K562 (cell line): ENCODE measurements at regions not wholly inside any gene's neighbourhood (a gene's known extent, or its start where the extent isn't known, plus 50 kb on each side); places are given as distances from the start of the nearest gene placed in this dataset.

Experiments
- ATAC-seq: fragments of 200-7000 bp; cut with Tn5 transposase; 3 replicates; pipeline ENCODE4 v1.9.1; 2020; ENCODE audit warnings: moderate library complexity
- BruUV-seq: library from RNA; stranded (reverse); fragments of 400-500 nt; replicated peaks from 2 replicates; lab custom pipeline; 2021; lab: Mats Ljungman, UMichigan
- CTCF ChIA-PET: fragments of 300-600 bp; formaldehyde crosslinking; extraction: SDS; loops from one replicate; lab custom pipeline; 2021; ENCODE audit warnings: low intra/inter-chr PET ratio; lab: Yijun Ruan, JAX
- POLR2A ChIA-PET: fragments of 300-600, 350-650 bp; sonication (Branson Sonifier 250); formaldehyde crosslinking; extraction: SDS; loops from one replicate; lab custom pipeline; 2021; ENCODE audit warnings: antibody characterized with exemption, inconsistent platforms; lab: Yijun Ruan, JAX
- DNase-seq, 4 experiments: peaks; one replicate each; pipeline versions ENCODE4 v3.0.0 to v3.0.0-alpha.2; 2011 to 2018; ENCODE audit warnings: low spot score in 3 of 4, mixed read lengths in 3 of 4; ENCODE audit errors: extremely low read depth in 1 of 4
- FAIRE-seq: peaks from 2 replicates; lab custom pipeline; 2011; peaks lifted over from hg19 to GRCh38; lab: Jason Lieb, UNC
- H2AFZ ChIP-seq: 2 replicates; pipeline ENCODE4 v1.6.0; 2011; ENCODE audit warnings: low read depth, low read length, control low read depth, inconsistent platforms
- H3K27ac ChIP-seq: fragments of 200-600 bp; 3 replicates; pipeline ENCODE4 v1.8.0; 2011; ENCODE audit warnings: low read depth, mild to moderate bottlenecking, control low read depth, inconsistent platforms, low read length, moderate library complexity, mixed read lengths; ENCODE audit errors: extremely low read depth
- H3K27me3 ChIP-seq, 2 experiments: fragments of 300-600 bp in 1 of 2; 2 replicates in 1 of 2; 3 replicates in 1 of 2; pipeline versions ENCODE4 v1.6.0 to v1.8.0; 2011; ENCODE audit warnings: inconsistent platforms in 2 of 2, low read length in 2 of 2, mild to moderate bottlenecking in 1 of 2, mixed read lengths in 1 of 2, moderate library complexity in 1 of 2; ENCODE audit not compliant: control insufficient read depth in 2 of 2, insufficient read depth in 2 of 2
- H3K36me3 ChIP-seq: fragments of 300-600 bp; 3 replicates; pipeline ENCODE4 v1.8.0; 2011; ENCODE audit warnings: mild to moderate bottlenecking, low read length, inconsistent platforms; ENCODE audit not compliant: control insufficient read depth, insufficient read depth
- H3K4me1 ChIP-seq, 2 experiments: fragments of 200-600 bp in 1 of 2; replicated peaks in 1 of 2; 2 replicates in 1 of 2; 3 replicates in 1 of 2; pipeline versions ENCODE4 v1.5.1 to v1.8.0; 2011; ENCODE audit warnings: inconsistent platforms in 2 of 2, low read length in 2 of 2, mild to moderate bottlenecking in 1 of 2, mixed read lengths in 1 of 2, moderate library complexity in 1 of 2; ENCODE audit not compliant: control insufficient read depth in 2 of 2, insufficient read depth in 2 of 2
- H3K4me2 ChIP-seq: 2 replicates; pipeline ENCODE4 v1.6.1; 2011; ENCODE audit warnings: low read length, control low read depth, inconsistent platforms, mixed read lengths; ENCODE audit not compliant: insufficient read depth
- H3K4me3 ChIP-seq: fragments of 200-600 bp; sonication (generic), shearing (Covaris generic); 2 replicates; pipeline ENCODE4 v1.5.1; 2016; ENCODE audit warnings: control low read depth, inconsistent platforms
- H3K79me2 ChIP-seq: fragments of 200-600 bp; 3 replicates; pipeline ENCODE4 v1.8.0; 2011; ENCODE audit warnings: low read length, inconsistent platforms; ENCODE audit not compliant: control insufficient read depth, insufficient read depth
- H3K9ac ChIP-seq, 2 experiments: 2 replicates each; pipeline versions ENCODE4 v1.6.0 to v1.6.1; 2011; ENCODE audit warnings: low read depth in 2 of 2, low read length in 2 of 2, control low read depth in 1 of 2, inconsistent platforms in 1 of 2, mild to moderate bottlenecking in 1 of 2, mixed read lengths in 1 of 2; ENCODE audit not compliant: insufficient read depth in 1 of 2
- H3K9me1 ChIP-seq: one replicate; pipeline ENCODE4 v1.6.0; 2011; ENCODE audit warnings: inconsistent platforms, mild to moderate bottlenecking, low read length, moderate library complexity; ENCODE audit not compliant: control insufficient read depth, insufficient read depth
- H3K9me3 ChIP-seq: replicated peaks from 2 replicates; pipeline ENCODE4 v1.5.1; 2011; ENCODE audit warnings: low read depth, low read length, inconsistent platforms; ENCODE audit not compliant: control insufficient read depth, insufficient read depth
- H4K20me1 ChIP-seq: replicated peaks from 2 replicates; pipeline ENCODE4 v1.6.1; 2011; ENCODE audit warnings: low read length, inconsistent platforms, mixed read lengths; ENCODE audit not compliant: control insufficient read depth, insufficient read depth
- C11orf30 ChIP-seq: fragments of 450-650 bp; IDR thresholded peaks from 2 replicates; pipeline ENCODE4 v1.6.1; 2016; ENCODE audit warnings: low read depth, mild to moderate bottlenecking
- FOS ChIP-seq: IDR thresholded peaks from 3 replicates; pipeline ENCODE4 v1.6.1; 2011; ENCODE audit not compliant: insufficient read length; ENCODE audit errors: extremely low read depth
- HDAC6 ChIP-seq: IDR thresholded peaks from 2 replicates; pipeline ENCODE4 v1.6.1; 2012; ENCODE audit warnings: low read depth, mild to moderate bottlenecking, control low read depth, inconsistent platforms, low read length, moderate library complexity
- NCOA1 ChIP-seq: fragments of 450-650 bp; IDR thresholded peaks from 2 replicates; pipeline ENCODE4 v1.6.1; 2016; ENCODE audit warnings: low read depth
- POLR2AphosphoS5 ChIP-seq: IDR thresholded peaks from 2 replicates; pipeline ENCODE4 v1.6.1; 2011; ENCODE audit warnings: mild to moderate bottlenecking, low read depth, low read length, moderate library complexity; ENCODE audit not compliant: control insufficient read depth, insufficient read depth
- SP2 ChIP-seq: IDR thresholded peaks from 2 replicates; pipeline ENCODE4 v1.6.1; 2011; ENCODE audit warnings: mild to moderate bottlenecking, low read depth, low read length, moderate library complexity; ENCODE audit not compliant: poor library complexity, severe bottlenecking; ENCODE audit errors: extremely low read depth
- ZNF695 ChIP-seq: fragments of 450-650 bp; formaldehyde crosslinking; IDR thresholded peaks from 2 replicates; pipeline ENCODE4 v1.4.0; 2020; ENCODE audit warnings: mild to moderate bottlenecking, moderate library complexity
- WGBS: fragments of 100-300 bp; shearing (Covaris generic); methylation state at CpG from one replicate; pipeline ENCODE4 v1.1.6; 2016; ENCODE audit warnings: low coverage, mixed read lengths; ENCODE audit not compliant: insufficient coverage; ENCODE audit errors: missing lambda C conversion rate; 5-methylcytosine and 5-hydroxymethylcytosine counted together
- in situ Hi-C: fragments of 300-500 bp; cut with MboI; formaldehyde crosslinking; loops from 4 replicates; pipeline ENCODE4 v1.15.0; 2018; ENCODE audit warnings: inconsistent platforms, mixed read lengths
- intact Hi-C: fragments of 100-400 bp; cut with micrococcal nuclease; formaldehyde crosslinking; loops from 2 replicates; pipeline ENCODE4 v1.14.2; 2022
- TF ChIP-seq, protein P1 (sequence below): fragments of 450-650 bp; IDR thresholded peaks from 2 replicates; pipeline ENCODE4 v1.7.1; 2018; ENCODE audit warnings: mild to moderate bottlenecking, low read depth; ENCODE audit not compliant: partially characterized antibody
- TF ChIP-seq, protein P2 (sequence below), 2 experiments: fragments of 450-650 bp; conservative IDR thresholded peaks; 2 replicates each; pipeline ENCODE4 v1.6.1; 2017; ENCODE audit warnings: mild to moderate bottlenecking in 2 of 2, moderate library complexity in 2 of 2
- TF ChIP-seq, protein P3 (sequence below): sonication (generic); formaldehyde crosslinking; IDR thresholded peaks from 2 replicates; pipeline ENCODE4 v1.8.0; 2022; ENCODE audit warnings: missing genetic modification reagents, mild to moderate bottlenecking, borderline replicate concordance

DNA sequence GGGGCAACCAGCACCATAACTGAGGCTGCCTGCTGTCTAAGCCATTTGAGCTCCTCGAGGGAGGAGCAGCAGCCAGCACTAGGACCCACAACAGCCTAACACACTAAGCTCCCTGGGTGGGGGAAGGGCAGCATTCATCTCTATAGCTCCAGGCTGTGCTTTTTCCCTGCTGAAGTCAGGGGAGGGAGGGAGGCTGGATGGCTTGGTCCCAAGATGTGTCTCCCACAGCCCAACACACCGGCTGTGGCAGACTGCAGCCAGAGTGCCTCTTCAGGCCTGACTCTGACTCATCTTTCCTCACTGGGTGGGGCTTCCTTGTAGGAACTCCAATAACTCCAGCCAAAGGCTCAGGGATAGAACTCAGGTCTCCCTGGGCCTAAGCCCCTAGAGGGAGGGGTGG lies 296.3 kb downstream of the PRDM2 start (continued):
- TF ChIP-seq FOS (no peak), ZNF695 (CRISPR knock-in tag) (no peak), NCOA1 (no peak)

DNA sequence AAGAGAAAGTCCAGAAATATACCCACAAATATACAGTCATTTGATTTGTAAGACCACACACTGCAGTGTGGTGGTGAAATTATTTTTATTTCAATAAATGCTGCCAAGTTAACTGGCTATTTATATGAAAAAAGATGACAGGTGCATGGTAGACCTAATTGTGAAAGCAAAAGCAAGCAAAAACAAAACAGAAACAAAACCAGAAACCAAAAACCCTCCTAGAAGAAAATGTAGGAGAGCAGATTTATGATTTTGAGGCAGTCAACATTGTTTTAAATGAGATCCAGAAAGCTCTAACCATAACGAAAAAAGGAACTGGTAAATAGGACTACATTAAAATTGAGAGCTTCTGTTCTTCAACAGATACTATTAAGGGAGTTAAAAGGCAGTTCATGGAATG lies 303.6 kb downstream of the PRDM2 start:
- no peak overlapping the region for H3K4me3 ChIP-seq
- no peak overlapping the region for H3K9ac ChIP-seq
- 0% methylated on average over 1 of the region's 1 CpG for WGBS
- no peaks in the 10 kb centered on the region for H3K4me1 ChIP-seq
- in situ Hi-C loops: no loop called here
- BruUV-seq: no TSS peak
- no peak for FAIRE-seq
- no peak overlapping the region for H3K4me2 ChIP-seq
- ChIA-PET CTCF (no interaction called here), POLR2A (no interaction called here)
- no peak overlapping the region for H3K27ac ChIP-seq
- H3K79me2 ChIP-seq: no peaks in the 10 kb centered on the region
- no peaks in the 10 kb centered on the region; a peak in 1 of 5 replicates for H3K27me3 ChIP-seq
- H3K9me3 ChIP-seq: no peaks in the 10 kb centered on the region
- DNase-seq: no peak
- H3K9me1 ChIP-seq: no peaks in the 10 kb centered on the region
- no peaks in the 10 kb centered on the region for H3K36me3 ChIP-seq
- intact Hi-C loops: no loop called here
- TF ChIP-seq C11orf30 (no peak), SP2 (no peak)
- TF ChIP-seq, all 486 proteins: peak for 0
- Histone ChIP-seq H4K20me1 (no peaks in the 10 kb centered on the region), H2AFZ (no peak overlapping the region)
- no peak for ATAC-seq

DNA sequence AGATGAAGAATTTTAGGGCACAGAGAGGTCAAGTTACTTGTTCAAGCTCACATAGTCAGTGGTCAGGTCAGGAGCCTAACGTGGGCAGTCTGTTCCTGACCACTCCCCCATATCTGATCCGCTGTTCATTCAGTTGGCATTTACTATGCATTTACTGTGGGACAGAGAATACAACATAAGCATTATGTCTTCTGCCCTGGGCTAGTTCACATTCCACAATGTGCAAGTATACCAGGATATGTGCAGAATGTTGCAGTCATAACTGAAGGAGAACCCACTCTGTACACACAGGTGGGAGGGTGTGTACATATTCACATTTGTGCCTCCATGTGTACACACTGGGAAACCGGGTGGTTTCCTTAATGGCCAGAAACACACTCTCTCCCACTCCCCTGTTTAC lies 309.6 kb downstream of the PRDM2 start:
- CTCF ChIA-PET: no interaction called here
- no peak for TF ChIP-seq HDAC6
- TF ChIP-seq, protein P1, sequence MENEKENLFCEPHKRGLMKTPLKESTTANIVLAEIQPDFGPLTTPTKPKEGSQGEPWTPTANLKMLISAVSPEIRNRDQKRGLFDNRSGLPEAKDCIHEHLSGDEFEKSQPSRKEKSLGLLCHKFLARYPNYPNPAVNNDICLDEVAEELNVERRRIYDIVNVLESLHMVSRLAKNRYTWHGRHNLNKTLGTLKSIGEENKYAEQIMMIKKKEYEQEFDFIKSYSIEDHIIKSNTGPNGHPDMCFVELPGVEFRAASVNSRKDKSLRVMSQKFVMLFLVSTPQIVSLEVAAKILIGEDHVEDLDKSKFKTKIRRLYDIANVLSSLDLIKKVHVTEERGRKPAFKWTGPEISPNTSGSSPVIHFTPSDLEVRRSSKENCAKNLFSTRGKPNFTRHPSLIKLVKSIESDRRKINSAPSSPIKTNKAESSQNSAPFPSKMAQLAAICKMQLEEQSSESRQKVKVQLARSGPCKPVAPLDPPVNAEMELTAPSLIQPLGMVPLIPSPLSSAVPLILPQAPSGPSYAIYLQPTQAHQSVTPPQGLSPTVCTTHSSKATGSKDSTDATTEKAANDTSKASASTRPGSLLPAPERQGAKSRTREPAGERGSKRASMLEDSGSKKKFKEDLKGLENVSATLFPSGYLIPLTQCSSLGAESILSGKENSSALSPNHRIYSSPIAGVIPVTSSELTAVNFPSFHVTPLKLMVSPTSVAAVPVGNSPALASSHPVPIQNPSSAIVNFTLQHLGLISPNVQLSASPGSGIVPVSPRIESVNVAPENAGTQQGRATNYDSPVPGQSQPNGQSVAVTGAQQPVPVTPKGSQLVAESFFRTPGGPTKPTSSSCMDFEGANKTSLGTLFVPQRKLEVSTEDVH: no peak
- TF ChIP-seq POLR2AphosphoS5: no peak
- TF ChIP-seq, protein P2, sequence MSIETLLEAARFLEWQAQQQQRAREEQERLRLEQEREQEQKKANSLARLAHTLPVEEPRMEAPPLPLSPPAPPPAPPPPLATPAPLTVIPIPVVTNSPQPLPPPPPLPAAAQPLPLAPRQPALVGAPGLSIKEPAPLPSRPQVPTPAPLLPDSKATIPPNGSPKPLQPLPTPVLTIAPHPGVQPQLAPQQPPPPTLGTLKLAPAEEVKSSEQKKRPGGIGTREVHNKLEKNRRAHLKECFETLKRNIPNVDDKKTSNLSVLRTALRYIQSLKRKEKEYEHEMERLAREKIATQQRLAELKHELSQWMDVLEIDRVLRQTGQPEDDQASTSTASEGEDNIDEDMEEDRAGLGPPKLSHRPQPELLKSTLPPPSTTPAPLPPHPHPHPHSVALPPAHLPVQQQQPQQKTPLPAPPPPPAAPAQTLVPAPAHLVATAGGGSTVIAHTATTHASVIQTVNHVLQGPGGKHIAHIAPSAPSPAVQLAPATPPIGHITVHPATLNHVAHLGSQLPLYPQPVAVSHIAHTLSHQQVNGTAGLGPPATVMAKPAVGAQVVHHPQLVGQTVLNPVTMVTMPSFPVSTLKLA (conservative IDR thresholded peaks at IDR 0.05): no peak
- TF ChIP-seq, protein P3, sequence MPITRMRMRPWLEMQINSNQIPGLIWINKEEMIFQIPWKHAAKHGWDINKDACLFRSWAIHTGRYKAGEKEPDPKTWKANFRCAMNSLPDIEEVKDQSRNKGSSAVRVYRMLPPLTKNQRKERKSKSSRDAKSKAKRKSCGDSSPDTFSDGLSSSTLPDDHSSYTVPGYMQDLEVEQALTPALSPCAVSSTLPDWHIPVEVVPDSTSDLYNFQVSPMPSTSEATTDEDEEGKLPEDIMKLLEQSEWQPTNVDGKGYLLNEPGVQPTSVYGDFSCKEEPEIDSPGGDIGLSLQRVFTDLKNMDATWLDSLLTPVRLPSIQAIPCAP (CRISPR knock-in tag): no peak

More for the DNA sequence above, 309.6 kb downstream of the PRDM2 start:
- H3K4me2 ChIP-seq: no peak overlapping the region
- in situ Hi-C loops: no loop called here
- no peak overlapping the region for H3K9ac ChIP-seq
- ATAC-seq: no peak
- FAIRE-seq: no peak
- DNase-seq: no peak
- H3K9me3 ChIP-seq: no peaks in the 10 kb centered on the region
- no peaks in the 10 kb centered on the region for H4K20me1 ChIP-seq
- H3K27ac ChIP-seq: no peak overlapping the region
- no peak overlapping the region for H2AFZ ChIP-seq
- POLR2A ChIA-PET: no interaction called here
- H3K9me1 ChIP-seq: no peaks in the 10 kb centered on the region
- no peaks in the 10 kb centered on the region for H3K4me1 ChIP-seq
- WGBS: 0% methylated on average over 3 of the region's 3 CpGs
- H3K4me3 ChIP-seq: no peak overlapping the region
- H3K36me3 ChIP-seq: no peaks in the 10 kb centered on the region
- intact Hi-C loops: no loop called here
- no peaks in the 10 kb centered on the region for H3K79me2 ChIP-seq
- BruUV-seq: no TSS peak
- H3K27me3 ChIP-seq: no peaks in the 10 kb centered on the region; a peak in 1 of 5 replicates
